CD4-positive, alpha-beta T cell (primary cell): ENCODE measurements at regions not wholly inside any gene's neighbourhood (a gene's known extent, or its start where the extent isn't known, plus 50 kb on each side); places are given as distances from the start of the nearest gene placed in this dataset.

ENCODE experiments used
- ATAC-seq: fragments of 200-7000 bp; cut with Tn5 transposase; one replicate; pipeline ENCODE4 v1.10.0; 2022; ENCODE audit warnings: mild to moderate bottlenecking; ENCODE audit not compliant: poor library complexity
- CTCF ChIA-PET: fragments of 350-600 bp; sonication (Branson Sonifier 250); formaldehyde crosslinking; loops from one replicate; lab custom pipeline; 2021; ENCODE audit warnings: antibody characterized with exemption, inconsistent platforms; lab: Charles Lee
- POLR2A ChIA-PET: fragments of 350-600 bp; sonication (Branson Sonifier 250); formaldehyde crosslinking; loops from one replicate; lab custom pipeline; 2021; ENCODE audit warnings: antibody characterized with exemption, inconsistent platforms; lab: Charles Lee
- DNase-seq, 14 experiments: peaks; one replicate each; pipeline ENCODE4 v3.0.0-alpha.2; 2013 to 2020; ENCODE audit warnings: mixed read lengths in 2 of 14
- H3K27ac ChIP-seq, 2 donors: one replicate each; pipeline versions ENCODE4 v1.5.1 to v1.7.0; 2013; ENCODE audit warnings: low read length in 2 of 2, low read depth in 1 of 2, mild to moderate bottlenecking in 1 of 2
- H3K27me3 ChIP-seq, 2 experiments: 1 replicate in 1 of 2; 2 replicates in 1 of 2; pipeline versions ENCODE4 v1.6.1 to v1.7.0; 2013; ENCODE audit warnings: low read length in 2 of 2, control low read depth in 1 of 2, mild to moderate bottlenecking in 1 of 2, moderate library complexity in 1 of 2; ENCODE audit not compliant: insufficient read depth in 2 of 2, control insufficient read depth in 1 of 2
- H3K36me3 ChIP-seq: one replicate; pipeline ENCODE4 v1.6.1; 2013; ENCODE audit warnings: low read length, control low read depth; ENCODE audit not compliant: insufficient read depth
- H3K4me1 ChIP-seq: one replicate; pipeline ENCODE4 v1.6.1; 2013; ENCODE audit warnings: low read length, control low read depth; ENCODE audit not compliant: insufficient read depth
- H3K4me3 ChIP-seq: one replicate; pipeline ENCODE4 v1.5.1; 2013; ENCODE audit warnings: mild to moderate bottlenecking, low read length, moderate library complexity
- H3K9me3 ChIP-seq, 2 experiments: 1 replicate in 1 of 2; 2 replicates in 1 of 2; pipeline versions ENCODE4 v1.6.1 to v1.7.0; 2013; ENCODE audit warnings: low read length in 2 of 2, mild to moderate bottlenecking in 2 of 2, control low read depth in 1 of 2, moderate library complexity in 1 of 2; ENCODE audit not compliant: control insufficient read depth in 1 of 2, insufficient read depth in 1 of 2
- H3K27ac Mint-ChIP-seq: one replicate; pipeline ENCODE4 v1.8.0; 2020; ENCODE audit warnings: mixed read lengths
- H3K27me3 Mint-ChIP-seq: one replicate; pipeline ENCODE4 v1.8.0; 2021; ENCODE audit warnings: mixed read lengths
- H3K36me3 Mint-ChIP-seq: one replicate; pipeline ENCODE4 v1.8.0; 2021; ENCODE audit warnings: low read depth, mixed read lengths
- H3K4me1 Mint-ChIP-seq: one replicate; pipeline ENCODE4 v1.8.0; 2021; ENCODE audit warnings: low read depth, mixed read lengths
- H3K4me3 Mint-ChIP-seq: one replicate; pipeline ENCODE4 v1.8.0; 2020; ENCODE audit warnings: mild to moderate bottlenecking, mixed read lengths
- H3K9me3 Mint-ChIP-seq: one replicate; pipeline ENCODE4 v1.8.0; 2020; ENCODE audit warnings: mixed read lengths
- intact Hi-C, 2 experiments: fragments of 100-400 bp; cut with DNase I in 1 of 2; cut with micrococcal nuclease in 1 of 2; formaldehyde crosslinking; loops; one replicate each; pipeline versions ENCODE4 v1.15.1 to v1.9.0; 2023 to 2025; cut with DNase I, micrococcal nuclease
- TF ChIP-seq, protein P1 (sequence below): fragments of 200-600 bp; IDR thresholded peaks from one replicate; pipeline ENCODE4 v1.8.0; 2022; ENCODE audit warnings: antibody characterized with exemption, mild to moderate bottlenecking

DNA sequence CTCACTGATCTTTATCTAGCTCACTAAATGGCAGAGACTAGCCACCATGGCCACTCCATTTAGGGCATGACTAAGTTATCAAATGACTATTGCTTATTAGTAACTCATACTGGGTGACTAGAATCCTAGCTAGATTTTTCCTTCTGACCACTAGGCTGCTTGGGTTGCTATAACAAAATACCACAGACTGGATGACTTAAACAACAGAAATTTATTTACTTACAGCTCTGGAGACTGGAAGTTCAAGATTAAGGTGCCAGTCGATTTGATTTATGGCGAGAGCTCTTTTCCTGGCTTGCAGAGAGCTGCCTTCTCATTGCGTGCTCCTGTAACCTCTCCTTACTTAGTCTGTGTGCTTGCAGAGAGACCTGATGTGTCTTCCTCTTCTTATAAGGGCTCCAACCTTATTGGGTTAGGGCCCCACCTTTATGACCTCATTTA is 55.0 kb upstream of the APC start:
- H3K9me3 Mint-ChIP-seq, result no peaks in the 10 kb centered on the region
- H3K27me3 Mint-ChIP-seq, result peaks cover 54% of the 10 kb centered on the region
- no peaks in the 10 kb centered on the region for H3K4me1 Mint-ChIP-seq
- intact Hi-C loops, result no loop called here
- POLR2A ChIA-PET, result no interaction called here
- no peaks in the 10 kb centered on the region for H3K36me3 Mint-ChIP-seq
- H3K27ac Mint-ChIP-seq, result no peak overlapping the region
- peaks cover 7 to 9% of the 10 kb centered on the region in 2 experiments for H3K27me3 ChIP-seq
- no peak overlapping the region for H3K27ac ChIP-seq
- ATAC-seq (no peak), DNase-seq (no peak)
- H3K4me3 ChIP-seq, result no peak overlapping the region
- no peaks in the 10 kb centered on the region for H3K36me3 ChIP-seq
- CTCF ChIA-PET, result no interaction called here
- H3K4me3 Mint-ChIP-seq, result no peak overlapping the region
- no peaks in the 10 kb centered on the region for H3K4me1 ChIP-seq
- TF ChIP-seq, protein P1, sequence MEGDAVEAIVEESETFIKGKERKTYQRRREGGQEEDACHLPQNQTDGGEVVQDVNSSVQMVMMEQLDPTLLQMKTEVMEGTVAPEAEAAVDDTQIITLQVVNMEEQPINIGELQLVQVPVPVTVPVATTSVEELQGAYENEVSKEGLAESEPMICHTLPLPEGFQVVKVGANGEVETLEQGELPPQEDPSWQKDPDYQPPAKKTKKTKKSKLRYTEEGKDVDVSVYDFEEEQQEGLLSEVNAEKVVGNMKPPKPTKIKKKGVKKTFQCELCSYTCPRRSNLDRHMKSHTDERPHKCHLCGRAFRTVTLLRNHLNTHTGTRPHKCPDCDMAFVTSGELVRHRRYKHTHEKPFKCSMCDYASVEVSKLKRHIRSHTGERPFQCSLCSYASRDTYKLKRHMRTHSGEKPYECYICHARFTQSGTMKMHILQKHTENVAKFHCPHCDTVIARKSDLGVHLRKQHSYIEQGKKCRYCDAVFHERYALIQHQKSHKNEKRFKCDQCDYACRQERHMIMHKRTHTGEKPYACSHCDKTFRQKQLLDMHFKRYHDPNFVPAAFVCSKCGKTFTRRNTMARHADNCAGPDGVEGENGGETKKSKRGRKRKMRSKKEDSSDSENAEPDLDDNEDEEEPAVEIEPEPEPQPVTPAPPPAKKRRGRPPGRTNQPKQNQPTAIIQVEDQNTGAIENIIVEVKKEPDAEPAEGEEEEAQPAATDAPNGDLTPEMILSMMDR, result no peak
- H3K9me3 ChIP-seq, result peaks cover 0 to 6% of the 10 kb centered on the region in 2 experiments

DNA sequence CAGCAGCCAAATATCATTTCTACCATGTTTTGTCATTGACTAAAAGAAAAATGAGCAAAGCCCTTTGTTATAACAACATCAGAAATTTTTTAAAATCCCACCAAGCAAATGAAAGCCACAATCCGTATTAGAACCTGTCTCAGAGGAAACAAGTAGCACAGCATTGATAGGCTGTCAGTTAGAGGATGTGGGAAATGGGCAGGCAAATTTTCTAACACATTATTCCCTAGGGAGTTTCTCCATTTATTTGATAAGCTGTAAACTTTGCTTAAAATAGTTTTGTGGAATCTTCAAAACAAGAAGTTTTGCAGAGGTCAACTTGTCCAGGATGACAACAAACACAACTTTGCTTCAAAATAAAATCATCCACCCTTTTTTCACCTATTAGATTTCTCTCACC is 53.6 kb upstream of the APC start:
- peaks cover 53% of the 10 kb centered on the region for H3K27me3 Mint-ChIP-seq
- Histone ChIP-seq H3K4me3 (no peak overlapping the region), H3K36me3 (no peaks in the 10 kb centered on the region), H3K4me1 (no peaks in the 10 kb centered on the region), H3K27me3 (peaks cover 3 to 7% of the 10 kb centered on the region in 2 experiments), H3K9me3 (peaks cover 0 to 3% of the 10 kb centered on the region in 2 experiments), H3K27ac (no peak overlapping the region)
- H3K36me3 Mint-ChIP-seq, result no peaks in the 10 kb centered on the region
- no peak overlapping the region for H3K27ac Mint-ChIP-seq
- ATAC-seq (no peak), DNase-seq (no peak)
- TF ChIP-seq, protein P1, result no peak
- intact Hi-C loops, result no loop called here
- POLR2A ChIA-PET, result no interaction called here
- no peaks in the 10 kb centered on the region for H3K9me3 Mint-ChIP-seq
- H3K4me1 Mint-ChIP-seq, result no peaks in the 10 kb centered on the region
- CTCF ChIA-PET, result interaction anchor here (1.1 kb wide), 1 partner anchor 9 kb away, joined by 4 read pairs; no protein-coding TSS in a partner anchor
- no peak overlapping the region for H3K4me3 Mint-ChIP-seq

DNA sequence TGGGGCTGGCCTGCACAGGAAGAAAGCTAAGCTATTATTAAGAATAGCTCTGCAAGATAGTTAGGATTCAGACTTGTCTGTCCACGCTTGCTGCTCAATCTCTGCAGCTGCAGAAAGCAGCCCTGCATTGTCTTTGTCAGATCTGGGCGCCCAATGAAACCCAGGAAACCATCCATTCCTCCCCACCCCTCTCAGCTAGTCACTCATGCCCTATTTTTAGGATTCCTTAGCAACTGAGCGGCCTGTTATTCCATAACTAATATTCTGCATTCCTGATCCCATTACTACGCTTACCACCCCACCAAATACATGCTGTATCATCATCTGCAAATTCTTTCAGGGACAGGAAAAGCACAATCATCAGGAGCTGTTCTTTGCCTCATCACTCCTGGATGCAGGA is 52.9 kb upstream of the APC start:
- Mint-ChIP-seq H3K27ac (no peak overlapping the region), H3K36me3 (no peaks in the 10 kb centered on the region), H3K9me3 (no peaks in the 10 kb centered on the region), H3K4me1 (no peaks in the 10 kb centered on the region), H3K27me3 (peaks cover 52% of the 10 kb centered on the region), H3K4me3 (no peak overlapping the region)
- no peaks in the 10 kb centered on the region for H3K36me3 ChIP-seq
- TF ChIP-seq, protein P1, result no peak
- no peak overlapping the region for H3K4me3 ChIP-seq
- H3K27me3 ChIP-seq, result peaks cover 0 to 7% of the 10 kb centered on the region in 2 experiments
- ATAC-seq (no peak), DNase-seq (no peak)
- no peak overlapping the region for H3K27ac ChIP-seq
- no peaks in the 10 kb centered on the region for H3K9me3 ChIP-seq
- H3K4me1 ChIP-seq, result no peaks in the 10 kb centered on the region
- ChIA-PET CTCF (no interaction called here), POLR2A (no interaction called here)
- intact Hi-C loops, result no loop called here
